K562 (cell line): ENCODE measurements at regions not wholly inside any gene's neighbourhood (a gene's known extent, or its start where the extent isn't known, plus 50 kb on each side); places are given as distances from the start of the nearest gene placed in this dataset.

Experiments used
- FOXK1 ChIP-seq: sonication (generic); formaldehyde crosslinking; IDR thresholded peaks from 2 replicates; pipeline ENCODE4 v1.8.0; 2022; ENCODE audit warnings: missing genetic modification reagents, mild to moderate bottlenecking, borderline replicate concordance
- MBD1 ChIP-seq: fragments of 250-450 bp; sonication (Bioruptor Pico); IDR thresholded peaks from 2 replicates; pipeline ENCODE4 v1.8.0; 2022; ENCODE audit warnings: inconsistent platforms
- MITF ChIP-seq: IDR thresholded peaks from 2 replicates; pipeline ENCODE4 v1.6.1; 2014; ENCODE audit warnings: antibody characterized with exemption

GRCh38 chr22:35489239-35489638 is 51.4 kb upstream of the RASD2 start (continued):
- TF ChIP-seq FOXK1 (no peak), MITF (no peak), MBD1 (CRISPR knock-in tag) (no peak)
